Skeletal muscle tissue (tissue), 3 donors: ENCODE measurements at regions not wholly inside any gene's neighbourhood (a gene's known extent, or its start where the extent isn't known, plus 50 kb on each side); places are given as distances from the start of the nearest gene placed in this dataset.

Source experiments
- H3K27ac ChIP-seq: one replicate; pipeline ENCODE4 v1.7.0; 2013; ENCODE audit warnings: mild to moderate bottlenecking, low read depth, low read length, inconsistent platforms
- H3K27me3 ChIP-seq, 3 donors: one replicate each; pipeline ENCODE4 v1.7.0; 2013; ENCODE audit warnings: low read length in 3 of 3; ENCODE audit not compliant: control insufficient read depth in 3 of 3, insufficient read depth in 3 of 3
- H3K36me3 ChIP-seq, 3 donors: one replicate each; pipeline ENCODE4 v1.7.0; 2013; ENCODE audit warnings: low read length in 3 of 3; ENCODE audit not compliant: control insufficient read depth in 3 of 3, insufficient read depth in 3 of 3
- H3K4me1 ChIP-seq, 3 donors: one replicate each; pipeline ENCODE4 v1.7.0; 2013; ENCODE audit warnings: low read length in 3 of 3, mild to moderate bottlenecking in 3 of 3; ENCODE audit not compliant: control insufficient read depth in 3 of 3, insufficient read depth in 3 of 3
- H3K4me3 ChIP-seq, 3 donors: one replicate each; pipeline ENCODE4 v1.7.0; 2013; ENCODE audit warnings: low read length in 3 of 3
- H3K9ac ChIP-seq, 3 donors: one replicate each; pipeline ENCODE4 v1.7.0; 2013; ENCODE audit warnings: low read length in 3 of 3, mild to moderate bottlenecking in 3 of 3, moderate library complexity in 2 of 3, low read depth in 1 of 3
- H3K9me3 ChIP-seq, 3 donors: one replicate each; pipeline ENCODE4 v1.7.0; 2013; ENCODE audit warnings: low read length in 3 of 3; ENCODE audit not compliant: control insufficient read depth in 3 of 3
- donor health status: Osteomylitis.

DNA sequence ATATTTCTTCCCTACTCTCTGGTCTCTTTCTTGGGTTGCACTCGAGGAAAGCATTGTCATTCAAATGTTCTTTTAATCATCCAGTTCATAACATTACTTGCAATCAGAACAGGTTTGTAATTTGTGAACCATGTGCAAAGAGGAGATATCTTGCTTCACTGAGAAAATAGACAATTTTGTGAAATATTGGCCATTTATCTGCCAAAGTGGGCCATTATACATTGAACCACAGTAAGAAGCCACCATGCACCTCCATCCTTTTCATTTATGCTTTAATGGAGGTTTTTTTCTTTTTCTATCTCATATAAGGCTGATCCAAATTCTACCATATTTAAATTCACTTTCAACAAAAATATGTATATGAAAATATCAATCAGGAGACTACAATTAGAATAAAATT is 335.3 kb upstream of the AADAT start:
- Histone ChIP-seq H3K9me3 (no peaks in the 10 kb centered on the region), H3K27me3 (no peaks in the 10 kb centered on the region), H3K27ac (no peak overlapping the region), H3K4me3 (no peak overlapping the region), H3K36me3 (no peaks in the 10 kb centered on the region), H3K4me1 (no peaks in the 10 kb centered on the region), H3K9ac (no peak overlapping the region)

GRCh38 chr4:170423137-170423536 is 333.4 kb upstream of the AADAT start:
- H3K36me3 ChIP-seq: no peaks in the 10 kb centered on the region
- H3K9me3 ChIP-seq: no peaks in the 10 kb centered on the region
- H3K4me1 ChIP-seq: no peaks in the 10 kb centered on the region
- no peak overlapping the region for H3K9ac ChIP-seq
- H3K27ac ChIP-seq: no peak overlapping the region
- no peak overlapping the region for H3K4me3 ChIP-seq
- no peaks in the 10 kb centered on the region for H3K27me3 ChIP-seq

DNA sequence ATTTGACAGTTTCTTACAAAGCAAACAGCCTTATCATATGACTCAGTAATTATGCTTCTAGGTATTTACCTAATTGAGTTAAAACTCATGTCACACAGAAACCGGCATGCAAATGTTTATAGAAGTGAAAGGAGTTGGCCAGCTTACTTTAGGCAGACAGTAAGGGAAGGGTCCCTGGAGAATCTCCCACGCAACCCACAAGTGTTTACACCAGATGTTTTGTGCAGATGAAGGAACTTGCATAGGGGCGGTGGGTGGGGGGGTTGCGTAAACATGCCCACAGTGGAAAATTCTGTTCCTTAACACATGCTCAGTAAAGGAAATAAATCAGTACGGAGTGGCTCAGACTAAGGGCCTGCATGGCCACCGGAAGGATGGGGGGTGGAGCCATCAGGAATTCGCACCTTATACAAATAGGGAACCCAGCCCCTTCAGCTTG is 330.5 kb upstream of the AADAT start:
- Histone ChIP-seq H3K27me3 (no peaks in the 10 kb centered on the region), H3K4me3 (no peak overlapping the region), H3K27ac (no peak overlapping the region), H3K9me3 (no peaks in the 10 kb centered on the region), H3K9ac (no peak overlapping the region), H3K4me1 (no peaks in the 10 kb centered on the region), H3K36me3 (no peaks in the 10 kb centered on the region)

GRCh38 chr4:170414961-170415360 is 325.2 kb upstream of the AADAT start:
- Histone ChIP-seq H3K4me1 (no peaks in the 10 kb centered on the region), H3K9ac (no peak overlapping the region), H3K9me3 (no peaks in the 10 kb centered on the region), H3K27me3 (no peaks in the 10 kb centered on the region), H3K4me3 (no peak overlapping the region), H3K36me3 (no peaks in the 10 kb centered on the region), H3K27ac (no peak overlapping the region)

DNA sequence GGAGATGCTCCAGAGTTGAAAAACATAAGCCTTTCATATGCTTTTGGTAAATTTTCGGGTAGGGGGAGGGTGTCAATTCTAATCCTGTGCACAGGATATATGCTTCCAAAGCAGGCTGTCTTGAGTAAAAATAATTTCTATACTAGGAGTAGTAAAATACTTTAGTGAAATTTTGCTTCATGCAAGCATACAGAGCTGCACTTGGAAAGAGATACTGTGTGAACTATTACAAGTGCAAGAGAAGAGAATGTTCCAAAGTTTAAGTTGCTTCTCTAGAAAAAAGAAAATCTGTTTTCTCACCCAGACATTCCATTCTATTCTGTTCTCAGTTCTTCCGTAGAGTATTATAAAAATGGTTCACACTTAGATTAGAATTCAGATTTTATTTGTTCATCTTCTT is 324.6 kb upstream of the AADAT start:
- Histone ChIP-seq H3K9me3 (no peaks in the 10 kb centered on the region), H3K27ac (no peak overlapping the region), H3K4me3 (no peak overlapping the region), H3K36me3 (no peaks in the 10 kb centered on the region), H3K27me3 (no peaks in the 10 kb centered on the region), H3K9ac (no peak overlapping the region), H3K4me1 (no peaks in the 10 kb centered on the region)

- H3K36me3 ChIP-seq: no peaks in the 10 kb centered on the region
- H3K4me3 ChIP-seq: no peak overlapping the region
- H3K27me3 ChIP-seq: no peaks in the 10 kb centered on the region
- H3K9me3 ChIP-seq: no peaks in the 10 kb centered on the region
- H3K9ac ChIP-seq: no peak overlapping the region
- no peak overlapping the region for H3K27ac ChIP-seq
- H3K4me1 ChIP-seq: no peaks in the 10 kb centered on the region
Measured at GRCh38 chr4:170413951-170414350, 324.2 kb upstream of the AADAT start.

DNA sequence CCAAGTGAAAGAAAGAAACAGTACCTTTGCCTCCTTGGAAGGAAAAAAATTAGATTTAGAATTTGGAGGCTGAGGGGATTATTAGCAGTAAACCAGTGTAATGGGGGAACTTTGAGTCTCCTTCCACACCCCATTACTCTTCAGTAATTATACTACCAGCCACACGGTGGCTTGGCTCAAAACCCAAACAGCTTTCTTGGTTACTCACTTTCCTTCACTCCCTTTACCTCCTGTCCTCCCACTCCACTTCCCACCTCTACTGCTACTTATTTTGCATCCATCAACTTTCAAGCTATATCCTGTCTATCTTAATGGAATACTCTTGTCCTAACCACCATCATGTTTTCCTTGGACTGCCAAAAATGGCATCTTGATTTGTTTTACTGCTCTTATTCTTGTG is 310.6 kb upstream of the AADAT start:
- Histone ChIP-seq H3K4me3 (no peak overlapping the region), H3K27ac (no peak overlapping the region), H3K27me3 (no peaks in the 10 kb centered on the region), H3K9ac (no peak overlapping the region), H3K9me3 (peaks cover 0 to 2% (median 0%) of the 10 kb centered on the region in 3 donors), H3K4me1 (no peaks in the 10 kb centered on the region), H3K36me3 (no peaks in the 10 kb centered on the region)

DNA sequence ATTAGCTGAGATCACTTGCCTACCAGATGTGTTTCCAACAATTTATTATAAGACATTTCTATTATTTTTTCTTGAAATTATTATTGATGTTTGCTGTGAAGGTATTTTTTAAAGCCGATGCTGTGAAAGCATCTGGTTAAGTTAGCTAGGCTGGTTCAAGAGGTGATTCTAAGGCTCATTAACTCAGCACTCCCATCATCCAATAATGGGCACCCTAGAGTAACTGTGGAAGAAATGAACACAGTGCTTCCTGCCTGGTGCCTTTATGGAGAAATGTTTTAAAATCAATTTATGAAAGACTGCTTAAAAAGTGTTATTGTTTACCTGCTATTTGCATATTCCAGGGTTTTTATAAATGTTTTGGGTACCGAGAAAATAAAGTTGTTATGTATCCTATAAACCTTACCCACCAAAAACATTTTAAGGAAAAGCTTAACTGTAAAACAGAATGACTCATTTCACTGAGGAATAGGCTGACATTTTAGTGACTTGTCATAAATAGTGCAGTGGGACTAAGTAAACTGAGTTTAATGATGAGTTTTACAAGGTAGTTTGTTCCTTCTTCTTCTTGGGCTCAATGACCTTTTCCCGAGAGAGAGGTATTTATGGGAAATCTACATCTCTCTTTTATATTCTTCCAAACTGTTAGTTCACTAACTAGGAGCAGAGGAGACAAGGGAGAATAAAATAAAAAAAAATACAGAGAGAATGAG is 310.0 kb upstream of the AADAT start:
- no peaks in the 10 kb centered on the region for H3K36me3 ChIP-seq
- H3K9ac ChIP-seq: no peak overlapping the region
- H3K27me3 ChIP-seq: no peaks in the 10 kb centered on the region
- H3K4me1 ChIP-seq: no peaks in the 10 kb centered on the region
- peaks cover 0 to 2% (median 0%) of the 10 kb centered on the region in 3 donors for H3K9me3 ChIP-seq
- H3K4me3 ChIP-seq: no peak overlapping the region
- no peak overlapping the region for H3K27ac ChIP-seq

DNA sequence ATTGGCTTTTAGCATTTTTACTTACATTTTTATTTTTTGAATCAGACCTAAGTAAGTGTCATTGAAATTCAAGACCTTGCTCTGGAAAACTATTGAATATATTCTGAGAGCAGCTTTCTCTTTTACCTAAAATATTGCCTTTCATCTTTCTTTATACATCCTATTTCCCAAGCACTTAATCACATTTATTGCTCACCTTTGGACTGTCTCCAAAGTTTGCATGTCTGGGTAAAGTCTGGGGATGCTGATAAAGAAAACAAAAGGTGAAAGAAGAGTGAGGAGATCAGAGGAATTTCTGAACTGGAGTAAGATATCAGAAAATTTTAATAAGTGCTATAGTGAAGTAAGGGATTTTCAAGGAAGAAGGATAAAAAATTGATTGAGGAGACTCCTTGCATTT is 308.5 kb upstream of the AADAT start:
- H3K9me3 ChIP-seq: peaks cover 0 to 2% (median 0%) of the 10 kb centered on the region in 3 donors
- no peaks in the 10 kb centered on the region for H3K4me1 ChIP-seq
- H3K27me3 ChIP-seq: no peaks in the 10 kb centered on the region
- H3K27ac ChIP-seq: no peak overlapping the region
- no peak overlapping the region for H3K9ac ChIP-seq
- no peaks in the 10 kb centered on the region for H3K36me3 ChIP-seq
- H3K4me3 ChIP-seq: no peak overlapping the region

GRCh38 chr4:170395773-170396172 is 306.0 kb upstream of the AADAT start:
- H3K9ac ChIP-seq: no peak overlapping the region
- no peak overlapping the region for H3K27ac ChIP-seq
- no peaks in the 10 kb centered on the region for H3K27me3 ChIP-seq
- no peaks in the 10 kb centered on the region for H3K4me1 ChIP-seq
- peaks cover 0 to 2% (median 0%) of the 10 kb centered on the region in 3 donors for H3K9me3 ChIP-seq
- H3K4me3 ChIP-seq: no peak overlapping the region
- no peaks in the 10 kb centered on the region for H3K36me3 ChIP-seq
